GM13977 (cell line): ENCODE measurements at regions not wholly inside any gene's neighbourhood (a gene's known extent, or its start where the extent isn't known, plus 50 kb on each side); places are given as distances from the start of the nearest gene placed in this dataset.
"Not testable (repeated sequence)": the region's sequence is repeated elsewhere in the genome, so short reads cannot be mapped to it uniquely, and the experiment has no call there.

ENCODE experiments used
- DNase-seq: peaks from one replicate; pipeline ENCODE4 v3.0.0; 2012; ENCODE audit warnings: low spot score
- CTCF ChIP-seq: IDR thresholded peaks from 2 replicates; pipeline ENCODE4 v1.5.1; 2012; ENCODE audit warnings: mild to moderate bottlenecking, control low read depth; ENCODE audit not compliant: insufficient read depth; ENCODE audit errors: extremely low read depth, missing control alignments
- in situ Hi-C: fragments of 300-500 bp; cut with MboI; formaldehyde crosslinking; loops from one replicate; pipeline ENCODE4 v1.12.0; 2022; ENCODE audit warnings: low sequenced_read_pairs, low pct_unique_long_range_greater_than_20kb, mixed read lengths, inconsistent platforms; ENCODE audit not compliant: unreplicated experiment

DNA sequence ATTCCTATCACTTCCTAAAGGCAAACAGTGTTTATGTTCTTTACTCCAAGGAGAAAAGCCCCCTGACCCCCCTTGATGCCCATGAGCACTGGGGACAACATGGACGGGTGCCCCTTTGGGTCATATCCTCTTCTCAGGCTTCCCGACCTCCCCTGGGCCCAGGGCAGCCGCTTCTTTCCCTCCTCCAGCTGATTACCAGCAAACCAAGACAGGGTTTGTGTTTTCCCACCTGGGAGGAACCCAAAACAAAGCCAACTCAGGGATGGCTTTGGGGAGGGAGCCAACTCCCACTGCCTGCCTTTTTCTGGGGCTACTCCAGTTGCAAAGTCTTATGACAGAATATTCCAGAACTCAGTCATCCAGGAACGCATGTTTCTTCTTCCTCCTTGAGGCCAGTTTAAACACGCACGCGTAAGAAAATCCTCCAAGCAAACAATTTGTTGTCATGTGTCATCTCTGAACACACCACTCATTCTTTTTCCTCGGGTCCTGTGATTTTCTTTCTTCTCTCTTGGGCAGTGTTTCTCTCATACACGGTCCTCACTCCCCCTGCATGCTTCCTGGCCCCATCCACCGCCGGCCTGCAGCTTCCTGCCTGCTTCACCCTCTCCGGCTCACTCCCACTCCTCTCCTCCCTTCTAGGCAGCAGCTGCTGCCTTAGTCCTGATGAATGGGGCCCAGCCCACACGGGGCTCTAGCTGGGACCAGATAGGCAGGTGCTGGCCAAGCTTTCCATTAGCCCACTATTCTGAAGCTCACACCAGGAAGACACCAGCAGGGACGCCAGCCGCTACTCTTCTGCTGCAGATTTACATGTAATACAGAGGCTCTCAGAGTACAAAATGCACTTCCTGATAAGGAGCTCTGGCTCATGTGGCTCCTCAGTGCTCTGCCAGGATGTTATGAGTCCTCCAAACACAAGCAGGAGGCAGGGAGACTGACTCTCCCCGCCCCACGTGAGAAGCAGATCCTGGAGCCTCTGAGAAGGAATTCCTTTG, 116.7 kb upstream of the VOPP1 start:
- in situ Hi-C loops, DNase-seq: not testable (repeated sequence)

DNA sequence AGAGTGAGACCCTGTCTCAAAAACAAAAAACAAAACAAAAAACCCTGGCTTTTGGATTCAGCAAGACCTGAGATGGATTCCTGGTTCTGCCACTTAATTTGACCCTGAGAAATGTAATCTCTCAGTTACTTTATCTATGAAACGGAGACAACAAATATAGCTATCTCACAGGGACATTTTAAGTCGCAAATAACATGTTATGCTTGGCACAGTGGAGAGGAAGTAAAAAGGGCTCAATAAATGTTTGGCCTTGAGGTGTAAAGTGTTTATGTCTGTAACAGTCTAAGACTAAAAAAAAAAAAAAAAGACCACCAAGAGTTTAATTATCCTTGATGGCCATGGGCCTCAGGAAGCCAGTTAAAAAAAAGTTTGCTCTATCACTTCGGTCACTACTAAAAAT, 116.0 kb upstream of the VOPP1 start:
- DNase-seq, in situ Hi-C loops: not testable (repeated sequence)

DNA sequence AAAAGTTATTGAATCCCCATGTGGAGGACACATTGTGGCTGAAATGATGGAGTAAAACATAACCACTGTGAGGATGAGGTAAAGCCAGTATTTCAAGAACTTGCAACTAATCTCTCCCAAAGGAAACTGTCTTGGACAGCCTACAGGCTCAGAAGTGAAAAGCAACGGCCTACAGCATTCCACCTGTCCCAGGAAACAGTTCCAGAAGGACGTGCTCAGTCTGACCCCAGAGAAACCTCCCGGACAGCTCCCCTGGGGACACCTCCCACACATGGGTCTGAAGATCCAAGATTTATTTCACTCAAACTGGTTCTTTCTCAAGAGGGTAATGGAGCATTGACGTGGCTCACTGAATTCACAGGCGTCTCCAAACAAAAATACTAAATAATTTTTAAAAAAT, 115.0 kb upstream of the VOPP1 start:
- DNase-seq, in situ Hi-C loops: not testable (repeated sequence)

GRCh38 chr7:55686771-55687170, 114.5 kb upstream of the VOPP1 start:
- DNase-seq, in situ Hi-C loops: not testable (repeated sequence)

DNA sequence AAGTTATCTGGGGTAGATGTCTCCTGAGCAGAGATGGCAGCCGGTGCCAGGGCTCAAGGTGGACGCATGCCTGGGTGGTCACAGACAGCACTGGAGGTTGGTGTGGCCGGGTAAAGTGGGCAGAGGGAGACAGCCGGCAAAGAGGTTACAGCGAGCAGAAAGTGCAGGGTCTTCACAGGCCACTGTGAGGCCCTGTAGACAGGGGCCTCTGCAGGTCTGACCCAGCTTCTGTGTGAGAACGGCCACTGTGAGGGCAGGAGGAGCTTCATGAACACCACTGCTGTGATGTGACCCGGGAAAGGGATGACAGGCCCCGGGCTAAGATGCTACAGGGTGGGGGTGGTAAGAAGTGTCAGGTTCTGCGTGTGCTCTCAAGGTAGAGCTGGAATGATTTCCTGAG, 111.2 kb upstream of the VOPP1 start:
- DNase-seq, in situ Hi-C loops: not testable (repeated sequence)

GRCh38 chr7:55675589-55675988, 103.3 kb upstream of the VOPP1 start:
- in situ Hi-C loops, DNase-seq: not testable (repeated sequence)

- in situ Hi-C loops, DNase-seq: not testable (repeated sequence)
These were observed 101.2 kb upstream of the VOPP1 start for GRCh38 chr7:55673525-55673924.

DNA sequence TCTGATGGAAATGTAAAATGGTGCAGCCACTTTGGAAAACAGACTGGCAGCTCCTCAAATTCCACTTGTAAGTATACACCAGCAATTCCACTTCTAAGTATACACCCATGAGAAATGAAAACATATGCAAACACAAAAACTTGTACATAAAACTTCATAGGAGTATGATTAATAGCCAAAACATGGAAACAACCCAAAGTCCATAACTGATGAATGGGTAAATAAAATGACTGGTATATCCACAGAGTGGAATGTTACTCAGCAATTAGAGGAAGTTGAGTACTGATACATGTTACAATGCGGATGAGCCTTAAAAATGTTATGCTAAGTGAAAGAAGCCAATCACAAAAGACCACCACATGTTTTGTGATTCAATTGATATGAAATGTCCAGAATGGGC, 99.8 kb upstream of the VOPP1 start:
- in situ Hi-C loops, DNase-seq: not testable (repeated sequence)

GRCh38 chr7:55657654-55658053, 85.4 kb upstream of the VOPP1 start:
- in situ Hi-C loops, result no loop called here
- no peak for TF ChIP-seq CTCF
- no peak for DNase-seq

- in situ Hi-C loops, result no loop called here
- TF ChIP-seq CTCF, result no peak
- DNase-seq, result no peak
These were observed 78.8 kb upstream of the VOPP1 start for GRCh38 chr7:55651057-55651456.

- no peak for DNase-seq
- TF ChIP-seq CTCF, result no peak
- in situ Hi-C loops, result loop anchor here (25.0 kb wide), 2 partner anchors 313 to 438 kb away; partner anchors contain the start of genes MRPS17, NIPSNAP2 and PHKG1
These were observed 76.9 kb upstream of the VOPP1 start for GRCh38 chr7:55649238-55649637.
